HAP-1 (cell line): ENCODE measurements at regions not wholly inside any gene's neighbourhood (a gene's known extent, or its start where the extent isn't known, plus 50 kb on each side); places are given as distances from the start of the nearest gene placed in this dataset.

Source experiments
- DNase-seq, 2 experiments: peaks; one replicate each; pipeline ENCODE4 v3.0.0-alpha.2; 2016 to 2020; ENCODE audit warnings: low spot score in 2 of 2
- H3K27me3 ChIP-seq: fragments of 250-450 bp; sonication (Bioruptor Pico); 2 replicates; pipeline ENCODE4 v1.5.1; 2020; ENCODE audit warnings: low read depth, mild to moderate bottlenecking, moderate library complexity
- H3K36me3 ChIP-seq: fragments of 250-450 bp; sonication (Bioruptor Pico); replicated peaks from 2 replicates; pipeline ENCODE4 v1.5.1; 2020; ENCODE audit warnings: mild to moderate bottlenecking
- H3K4me1 ChIP-seq: fragments of 250-450 bp; sonication (Bioruptor Pico); 2 replicates; pipeline ENCODE4 v1.5.1; 2020; ENCODE audit warnings: mild to moderate bottlenecking
- H3K4me3 ChIP-seq: fragments of 250-450 bp; sonication (Bioruptor Pico); 2 replicates; pipeline ENCODE4 v1.5.1; 2020; ENCODE audit warnings: mild to moderate bottlenecking, moderate library complexity
- H3K9me3 ChIP-seq: fragments of 250-450 bp; sonication (Bioruptor Pico); 2 replicates; pipeline ENCODE4 v1.5.1; 2020; ENCODE audit warnings: mild to moderate bottlenecking, moderate library complexity
- in situ Hi-C: fragments of 300-500 bp; cut with MboI; formaldehyde crosslinking; loops from 3 replicates; pipeline ENCODE4 v1.14.3; 2020; ENCODE audit warnings: low sequenced_read_pairs, inconsistent platforms, mixed read lengths

DNA sequence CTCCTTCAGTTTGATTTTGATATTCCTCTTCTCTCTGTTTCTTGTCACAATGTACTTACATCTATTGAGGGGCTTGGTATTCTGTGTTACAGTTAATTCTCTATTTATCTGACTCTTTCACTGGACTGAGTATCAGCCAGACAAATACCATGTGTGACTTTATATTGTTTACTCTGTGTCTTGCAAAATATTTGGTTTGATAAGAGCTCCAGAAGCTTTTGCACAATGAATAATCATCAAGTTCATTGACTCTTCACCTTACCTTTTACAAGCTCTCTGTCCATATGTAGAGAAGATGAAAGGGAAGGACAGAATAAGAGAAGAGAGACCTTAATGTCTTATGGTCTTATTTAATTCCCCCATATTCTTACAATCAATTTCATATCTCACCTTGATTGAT, 877.7 kb upstream of the CDH8 start:
- DNase-seq = no peak
- Histone ChIP-seq H3K36me3 (no peaks in the 10 kb centered on the region), H3K4me3 (no peak overlapping the region), H3K4me1 (peaks cover 2% of the 10 kb centered on the region; the same call in 1 of the 2 replicates), H3K9me3 (no peaks in the 10 kb centered on the region; the same call in 1 of the 2 replicates), H3K27me3 (no peaks in the 10 kb centered on the region)
- in situ Hi-C loops = no loop called here

DNA sequence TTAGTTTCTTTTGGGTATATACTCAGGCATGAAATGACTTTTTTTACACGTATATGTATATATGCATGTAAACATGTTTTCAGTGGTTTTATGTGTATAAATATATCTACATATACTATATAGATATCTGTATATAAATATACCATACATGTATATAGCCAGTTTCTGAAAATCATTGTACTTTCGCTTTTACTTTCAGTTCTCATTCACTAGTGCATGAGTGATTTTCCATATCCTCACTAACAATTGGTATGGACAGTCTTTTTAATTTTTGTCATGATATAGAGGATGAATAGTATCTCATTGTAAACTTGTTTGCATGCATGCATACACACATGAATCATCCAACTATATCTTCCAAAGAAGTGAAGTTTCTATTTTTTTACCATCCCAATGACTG, 877.1 kb upstream of the CDH8 start:
- H3K4me3 ChIP-seq = no peak overlapping the region
- no peak for DNase-seq
- no peaks in the 10 kb centered on the region; the same call in 1 of the 2 replicates for H3K9me3 ChIP-seq
- in situ Hi-C loops = no loop called here
- H3K27me3 ChIP-seq = no peaks in the 10 kb centered on the region
- no peaks in the 10 kb centered on the region for H3K36me3 ChIP-seq
- H3K4me1 ChIP-seq = peaks cover 2% of the 10 kb centered on the region; the same call in 1 of the 2 replicates

DNA sequence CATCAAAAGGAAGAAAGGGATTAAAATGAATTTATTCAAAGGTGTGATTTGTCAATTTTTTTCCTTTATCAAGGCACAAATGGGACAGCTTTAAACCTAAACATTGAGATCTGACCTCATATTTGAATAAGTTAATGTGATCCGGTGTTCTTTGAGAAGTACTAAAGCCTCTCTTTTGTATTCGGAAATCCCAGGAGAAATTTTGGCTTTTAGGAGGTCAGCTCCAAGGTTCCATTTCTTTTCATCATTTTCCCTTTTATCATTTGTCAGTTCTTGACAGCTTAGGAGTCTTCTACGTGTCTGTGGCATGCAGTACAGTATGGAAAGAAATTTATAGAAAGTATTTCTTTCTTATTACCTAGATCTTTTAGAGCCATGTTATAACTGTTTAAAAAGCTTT, 873.4 kb upstream of the CDH8 start:
- Histone ChIP-seq H3K4me3 (no peak overlapping the region), H3K4me1 (peaks cover 2% of the 10 kb centered on the region; the same call in 1 of the 2 replicates), H3K9me3 (no peaks in the 10 kb centered on the region; the same call in 1 of the 2 replicates), H3K27me3 (no peaks in the 10 kb centered on the region), H3K36me3 (no peaks in the 10 kb centered on the region)
- DNase-seq = peak in 1 of 2 experiments; percentile 66
- in situ Hi-C loops = no loop called here

DNA sequence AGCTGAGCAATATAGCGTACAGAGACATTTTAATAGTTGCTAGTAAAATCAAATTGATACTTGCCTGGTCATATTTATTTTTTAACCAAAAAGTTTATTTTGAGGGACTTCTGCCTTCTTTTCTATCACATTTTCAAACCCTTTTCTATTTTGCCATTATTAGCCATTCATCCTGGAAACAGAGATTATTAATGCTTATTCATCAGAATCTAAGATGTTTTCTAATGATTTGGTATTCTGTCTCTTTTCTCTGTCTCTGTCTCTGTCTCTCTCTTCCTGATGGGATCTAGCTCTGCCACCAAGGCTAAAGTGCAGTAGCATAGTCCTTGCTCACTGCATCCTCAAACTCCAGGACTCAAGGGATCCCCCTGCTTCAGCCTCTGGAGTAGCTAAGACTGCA, 871.3 kb upstream of the CDH8 start:
- H3K9me3 ChIP-seq = no peaks in the 10 kb centered on the region; the same call in 1 of the 2 replicates
- H3K4me1 ChIP-seq = peaks cover 6% of the 10 kb centered on the region
- H3K36me3 ChIP-seq = no peaks in the 10 kb centered on the region
- DNase-seq = no peak
- no peak overlapping the region for H3K4me3 ChIP-seq
- in situ Hi-C loops = no loop called here
- no peaks in the 10 kb centered on the region for H3K27me3 ChIP-seq

DNA sequence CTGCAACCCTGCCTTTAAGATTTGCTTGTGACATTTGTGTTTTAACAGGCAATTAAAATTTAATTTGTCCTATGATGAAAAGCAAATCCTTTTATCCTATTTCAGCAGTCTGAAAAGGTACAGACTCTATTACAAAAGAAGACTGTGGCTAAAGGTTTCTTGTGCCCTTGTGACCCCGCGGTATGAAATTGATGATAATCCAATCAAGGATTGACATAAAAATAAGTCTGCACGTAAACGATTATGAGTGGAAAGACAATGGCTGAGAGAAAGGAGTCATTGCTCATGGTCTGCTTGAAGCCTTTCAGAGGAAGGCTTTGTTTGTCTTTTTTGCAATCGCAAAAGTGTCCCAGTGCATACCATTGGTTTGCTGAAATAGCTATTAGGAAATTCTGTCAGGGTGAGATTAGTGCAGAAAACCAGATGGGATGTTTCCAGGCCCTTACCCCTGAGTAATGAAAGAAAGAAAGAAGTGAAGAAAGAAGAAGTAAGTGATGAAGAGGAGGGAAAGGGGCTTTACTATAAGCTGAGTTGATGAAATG, 867.8 kb upstream of the CDH8 start:
- in situ Hi-C loops = no loop called here
- no peak overlapping the region for H3K4me3 ChIP-seq

DNA sequence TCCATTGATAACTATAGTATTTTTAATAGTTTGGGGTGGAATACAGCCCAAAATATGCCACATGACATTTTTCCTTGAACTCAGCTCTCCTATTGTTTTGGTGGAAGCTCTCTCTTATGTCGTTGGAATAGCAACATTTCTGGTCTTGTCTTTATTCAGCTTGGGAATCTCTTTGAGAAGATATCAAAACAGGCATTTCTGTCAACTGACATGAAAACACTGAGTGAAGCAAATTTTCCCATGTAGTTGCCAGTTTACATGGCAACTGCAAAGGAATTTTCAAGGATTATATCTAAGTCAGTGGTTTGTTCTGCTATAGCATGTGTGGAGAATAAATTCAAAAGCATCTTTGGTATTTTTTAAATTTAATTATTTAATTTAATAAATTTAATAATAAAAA, 863.5 kb upstream of the CDH8 start:
- in situ Hi-C loops = no loop called here

More for the DNA sequence above, 867.8 kb upstream of the CDH8 start:
- peak; percentile 42 to 85 for DNase-seq
- H3K4me1 ChIP-seq = peaks cover 3% of the 10 kb centered on the region
- H3K9me3 ChIP-seq = no peaks in the 10 kb centered on the region
- H3K27me3 ChIP-seq = no peaks in the 10 kb centered on the region
- no peaks in the 10 kb centered on the region for H3K36me3 ChIP-seq

DNA sequence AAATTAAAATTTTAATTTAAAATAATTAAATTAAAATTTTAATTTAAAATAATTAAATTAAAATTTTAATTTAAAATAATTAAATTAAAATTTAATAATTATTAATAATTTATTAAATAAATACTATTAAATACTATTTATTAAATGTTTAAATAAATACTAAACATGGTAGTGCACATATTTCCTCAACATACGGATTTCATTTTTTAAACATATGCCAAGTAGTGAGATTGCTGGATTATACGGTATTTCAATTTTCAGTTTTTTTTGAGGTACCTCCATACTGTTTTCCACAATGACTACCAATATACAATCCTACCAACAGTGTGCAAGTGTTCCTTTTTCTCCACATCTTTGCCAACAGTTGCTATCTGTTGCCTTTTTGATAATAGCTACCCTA, 852.9 kb upstream of the CDH8 start:
- no peak overlapping the region for H3K4me3 ChIP-seq
- no peaks in the 10 kb centered on the region for H3K9me3 ChIP-seq
- no peaks in the 10 kb centered on the region for H3K27me3 ChIP-seq
- in situ Hi-C loops = no loop called here
- no peak for DNase-seq
- no peaks in the 10 kb centered on the region for H3K36me3 ChIP-seq
- no peaks in the 10 kb centered on the region for H3K4me1 ChIP-seq

More for the DNA sequence above, 863.5 kb upstream of the CDH8 start:
- H3K4me1 ChIP-seq = peaks cover 3% of the 10 kb centered on the region
- no peak for DNase-seq
- H3K4me3 ChIP-seq = no peak overlapping the region
- no peaks in the 10 kb centered on the region for H3K36me3 ChIP-seq
- no peaks in the 10 kb centered on the region for H3K9me3 ChIP-seq
- H3K27me3 ChIP-seq = no peaks in the 10 kb centered on the region

DNA sequence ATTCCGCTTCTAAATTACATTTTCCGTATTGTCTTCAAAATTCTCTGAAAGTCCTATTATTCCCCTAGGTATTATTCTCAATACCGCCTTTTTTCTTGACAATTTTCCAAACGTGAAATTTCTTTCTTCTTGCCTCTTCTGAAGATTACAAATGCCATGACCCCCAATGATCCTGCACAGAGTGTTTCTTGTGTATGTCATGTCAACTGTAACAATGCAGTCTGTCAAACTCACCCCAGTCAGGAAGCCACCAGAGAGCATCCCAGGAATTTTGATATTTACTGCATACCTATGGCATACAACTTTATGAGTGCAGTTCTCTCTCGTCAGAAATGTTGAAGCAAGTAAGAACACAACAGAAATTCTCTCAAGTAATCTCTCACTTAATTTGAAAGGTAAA, 847.3 kb upstream of the CDH8 start:
- in situ Hi-C loops = no loop called here
- H3K36me3 ChIP-seq = no peaks in the 10 kb centered on the region
- H3K27me3 ChIP-seq = no peaks in the 10 kb centered on the region
- no peaks in the 10 kb centered on the region for H3K9me3 ChIP-seq
- H3K4me3 ChIP-seq = no peak overlapping the region
- H3K4me1 ChIP-seq = no peaks in the 10 kb centered on the region
- DNase-seq = no peak

DNA sequence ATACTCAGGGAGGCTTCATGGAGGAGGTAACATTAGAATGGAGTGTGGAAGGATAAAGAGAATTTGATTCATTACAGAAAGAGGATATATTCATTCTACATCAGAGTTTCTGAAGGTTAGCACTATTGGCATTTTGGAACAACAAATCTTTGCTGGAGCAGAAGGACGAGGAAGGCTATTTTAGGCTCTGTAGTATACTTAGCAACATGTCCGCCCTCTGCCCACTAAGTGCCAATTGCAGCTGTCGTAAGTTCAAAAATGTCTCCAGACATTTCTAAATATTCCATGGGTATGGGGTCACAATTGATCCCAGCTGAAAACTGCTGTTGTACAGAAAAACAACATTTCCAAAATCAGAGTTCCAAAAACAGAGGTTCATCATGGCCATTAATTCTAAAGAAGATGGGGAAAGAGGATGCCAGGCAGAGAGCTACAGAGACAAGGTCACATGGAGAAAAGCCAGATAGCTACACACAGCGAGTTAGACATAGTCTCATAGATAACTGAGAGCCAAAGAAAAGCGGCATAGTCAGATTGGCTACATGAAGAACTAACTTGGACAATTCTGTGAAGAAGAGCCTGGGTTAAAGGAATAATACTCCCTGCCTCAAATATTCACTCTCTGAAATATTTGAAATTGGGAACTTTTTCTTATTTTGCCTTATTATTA, 846.4 kb upstream of the CDH8 start:
- H3K36me3 ChIP-seq = no peaks in the 10 kb centered on the region
- H3K4me3 ChIP-seq = no peak overlapping the region
- H3K9me3 ChIP-seq = no peaks in the 10 kb centered on the region
- no peaks in the 10 kb centered on the region for H3K27me3 ChIP-seq
- DNase-seq = no peak
- in situ Hi-C loops = no loop called here
- no peaks in the 10 kb centered on the region for H3K4me1 ChIP-seq

DNA sequence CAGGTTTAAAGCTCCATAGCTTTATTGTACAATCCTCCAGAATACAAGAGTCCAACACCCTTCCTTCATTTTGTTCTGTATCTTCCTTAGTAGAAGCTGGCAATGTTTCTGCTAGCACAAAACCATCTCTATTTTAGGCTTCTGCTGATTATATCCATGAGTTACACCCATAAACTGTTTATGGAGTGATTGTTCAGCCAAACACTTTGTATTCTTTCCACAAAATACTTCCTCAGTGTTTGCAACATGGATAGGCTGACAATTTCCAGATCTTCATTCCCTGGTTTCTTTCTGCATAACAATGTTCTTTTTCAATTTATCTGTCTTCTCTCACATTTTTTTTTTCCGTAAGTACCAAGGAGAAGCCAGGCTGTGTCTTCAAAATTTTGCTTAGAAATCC, 839.9 kb upstream of the CDH8 start:
- Histone ChIP-seq H3K36me3 (no peaks in the 10 kb centered on the region), H3K4me3 (no peak overlapping the region), H3K4me1 (peaks cover 3% of the 10 kb centered on the region), H3K9me3 (no peaks in the 10 kb centered on the region), H3K27me3 (no peaks in the 10 kb centered on the region)
- no peak for DNase-seq
- in situ Hi-C loops = no loop called here

DNA sequence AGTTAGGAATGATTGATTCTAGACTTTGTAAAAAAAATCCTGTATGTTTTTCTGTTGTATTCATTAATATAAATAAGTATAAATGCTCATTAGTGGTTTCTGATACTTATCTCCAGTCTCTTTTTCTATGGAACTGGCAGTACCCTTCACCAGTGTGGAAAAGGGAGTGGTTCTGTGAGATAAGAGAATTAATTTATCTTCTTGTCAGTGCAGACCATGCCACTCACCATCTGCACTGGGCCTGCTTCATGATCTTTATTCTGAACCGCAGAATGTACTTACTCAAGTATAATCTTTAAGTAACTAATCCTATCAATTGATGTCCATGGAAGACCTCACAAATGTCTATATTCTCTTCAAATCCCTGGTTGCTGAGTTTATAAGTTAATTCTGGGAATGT, 836.1 kb upstream of the CDH8 start:
- no peak for DNase-seq
- Histone ChIP-seq H3K36me3 (no peaks in the 10 kb centered on the region), H3K4me1 (peaks cover 15% of the 10 kb centered on the region), H3K9me3 (no peaks in the 10 kb centered on the region), H3K4me3 (no peak overlapping the region), H3K27me3 (no peaks in the 10 kb centered on the region)
- in situ Hi-C loops = no loop called here

DNA sequence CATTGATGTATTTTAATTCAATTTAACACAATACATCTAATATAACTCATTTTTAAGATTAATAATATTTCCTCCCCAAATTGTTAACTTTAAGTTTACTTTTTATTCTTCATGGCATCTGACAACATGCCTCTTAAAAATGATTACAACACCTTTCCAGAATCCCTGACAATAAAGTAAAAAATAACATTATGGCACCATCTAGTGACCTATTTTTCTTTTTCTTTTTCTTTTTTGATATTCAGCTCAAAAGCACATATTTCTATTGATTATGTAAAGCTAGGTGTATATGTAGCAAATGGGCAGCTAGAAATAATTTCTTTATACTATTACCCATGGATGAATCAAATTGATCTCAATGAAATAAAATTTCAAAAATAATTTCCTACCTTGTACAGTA, 834.3 kb upstream of the CDH8 start:
- Histone ChIP-seq H3K4me3 (no peak overlapping the region), H3K27me3 (no peaks in the 10 kb centered on the region), H3K9me3 (no peaks in the 10 kb centered on the region), H3K36me3 (no peaks in the 10 kb centered on the region), H3K4me1 (peaks cover 15% of the 10 kb centered on the region)
- peak in 1 of 2 experiments; percentile 51 for DNase-seq
- in situ Hi-C loops = no loop called here

DNA sequence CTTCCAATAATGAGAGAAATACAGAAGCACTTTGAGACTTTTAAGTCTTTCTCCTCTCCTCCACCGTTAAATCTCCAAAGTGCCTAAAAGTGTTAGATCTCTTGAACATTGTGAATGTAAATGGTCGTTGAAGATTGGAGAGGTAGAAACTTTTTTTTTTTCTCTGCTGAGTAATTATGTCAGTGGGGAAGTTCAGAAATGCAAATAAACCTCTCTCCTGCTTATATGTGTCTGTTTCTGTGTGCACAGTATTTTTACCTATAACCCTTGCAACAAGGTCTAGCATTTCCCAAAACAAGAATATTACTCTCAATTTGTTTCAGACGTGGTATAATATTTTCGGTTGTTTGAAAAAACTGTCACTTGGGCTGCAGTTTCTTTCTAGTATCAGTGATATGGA, 833.6 kb upstream of the CDH8 start:
- Histone ChIP-seq H3K4me1 (peaks cover 15% of the 10 kb centered on the region), H3K9me3 (no peaks in the 10 kb centered on the region), H3K27me3 (no peaks in the 10 kb centered on the region), H3K4me3 (no peak overlapping the region), H3K36me3 (no peaks in the 10 kb centered on the region)
- in situ Hi-C loops = loop anchor here (10.0 kb wide), 1 partner anchor 415 kb away; no protein-coding TSS in a partner anchor
- DNase-seq = no peak

DNA sequence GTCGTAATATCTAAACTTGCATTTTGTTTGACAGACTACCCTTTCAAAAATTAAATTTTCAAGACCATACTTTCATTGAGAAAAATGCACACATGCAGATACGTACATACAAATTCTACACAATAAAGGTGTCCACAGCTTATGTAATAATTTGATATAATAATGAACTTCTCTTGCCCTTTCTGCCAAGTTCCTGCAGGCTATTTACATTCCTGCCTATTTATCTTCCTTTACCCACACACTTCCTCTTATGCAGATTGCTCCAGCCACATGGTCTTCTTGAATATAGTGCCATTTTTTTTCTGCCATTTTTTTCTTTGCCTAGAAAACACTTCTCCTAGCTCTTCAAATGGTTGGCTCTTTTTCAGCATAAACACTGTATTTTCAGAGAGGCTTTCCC, 826.9 kb upstream of the CDH8 start:
- H3K27me3 ChIP-seq = no peaks in the 10 kb centered on the region
- no peaks in the 10 kb centered on the region for H3K9me3 ChIP-seq
- no peaks in the 10 kb centered on the region for H3K36me3 ChIP-seq
- in situ Hi-C loops = loop anchor here (10.0 kb wide), 1 partner anchor 422 kb away; no protein-coding TSS in a partner anchor
- H3K4me3 ChIP-seq = no peak overlapping the region
- H3K4me1 ChIP-seq = no peaks in the 10 kb centered on the region
- no peak for DNase-seq
